VCaP (cell line): ENCODE measurements at regions not wholly inside any gene's neighbourhood (a gene's known extent, or its start where the extent isn't known, plus 50 kb on each side); places are given as distances from the start of the nearest gene placed in this dataset.
A peak's percentile ranks its signal among the peaks of the same experiment; 100 is the strongest.

Experiments used
- H3K27ac ChIP-seq: fragments of 450-650 bp; 2 replicates; pipeline ENCODE4 v1.5.1; 2017
- CTCF ChIP-seq: fragments of 450-650 bp; conservative IDR thresholded peaks from 2 replicates; pipeline ENCODE4 v1.5.1; 2017; ENCODE audit warnings: mild to moderate bottlenecking, moderate library complexity

GRCh38 chr10:88059190-88059589 is 195.8 kb downstream of the PTEN start:
- no peak for TF ChIP-seq CTCF
- H3K27ac ChIP-seq = no peak overlapping the region

GRCh38 chr10:88060762-88061161 is 197.3 kb downstream of the PTEN start:
- no peak overlapping the region for H3K27ac ChIP-seq
- no peak for TF ChIP-seq CTCF

GRCh38 chr10:88062385-88062784 is 199.0 kb downstream of the PTEN start:
- no peak for TF ChIP-seq CTCF
- H3K27ac ChIP-seq = peak overlapping the region; percentile 78

GRCh38 chr10:88062798-88063472 is 199.5 kb downstream of the PTEN start:
- peak overlapping the region; percentile 78 for H3K27ac ChIP-seq
- TF ChIP-seq CTCF = no peak

- no peak for TF ChIP-seq CTCF
- H3K27ac ChIP-seq = peak overlapping the region; percentile 78
Measured at GRCh38 chr10:88063861-88064557, 200.6 kb downstream of the PTEN start.

- no peak for TF ChIP-seq CTCF
Measured at GRCh38 chr10:88064608-88065382, 201.4 kb downstream of the PTEN start.

GRCh38 chr10:88065383-88066049 is 202.1 kb downstream of the PTEN start:
- no peak for TF ChIP-seq CTCF
- H3K27ac ChIP-seq = no peak overlapping the region

More at GRCh38 chr10:88064608-88065382, 201.4 kb downstream of the PTEN start:
- no peak overlapping the region for H3K27ac ChIP-seq
